OCI-LY1 (cell line): ENCODE measurements at regions not wholly inside any gene's neighbourhood (a gene's known extent, or its start where the extent isn't known, plus 50 kb on each side); places are given as distances from the start of the nearest gene placed in this dataset.

Source experiments
- H2AFZ ChIP-seq: fragments of 200-600 bp; sonication (generic), shearing (Covaris generic); 2 replicates; pipeline ENCODE4 v1.6.0; 2014; ENCODE audit warnings: antibody characterized with exemption, mild to moderate bottlenecking, low read length
- H3F3A ChIP-seq: fragments of 200-600 bp; sonication (generic), shearing (Covaris generic); 2 replicates; pipeline ENCODE4 v1.6.0; 2014; ENCODE audit warnings: mild to moderate bottlenecking, antibody characterized with exemption, low read length, moderate library complexity; ENCODE audit not compliant: insufficient read depth
- H3K27ac ChIP-seq: fragments of 200-600 bp; sonication (generic); 2 replicates; pipeline ENCODE4 v1.5.1; 2014; ENCODE audit warnings: low read length, mixed run types, mild to moderate bottlenecking, low read depth; ENCODE audit not compliant: poor library complexity, severe bottlenecking
- H3K27me3 ChIP-seq: fragments of 200-600 bp; sonication (generic); 2 replicates; pipeline ENCODE4 v1.6.0; 2014; ENCODE audit warnings: antibody characterized with exemption, mild to moderate bottlenecking, low read length, moderate library complexity; ENCODE audit not compliant: insufficient read depth
- H3K36me3 ChIP-seq: fragments of 200-600 bp; sonication (generic); 2 replicates; pipeline ENCODE4 v1.6.1; 2014; ENCODE audit warnings: mild to moderate bottlenecking, antibody characterized with exemption, low read length, moderate library complexity, mixed read lengths; ENCODE audit not compliant: insufficient read depth
- H3K4me1 ChIP-seq: fragments of 200-600 bp; sonication (generic); 2 replicates; pipeline ENCODE4 v1.5.1; 2014; ENCODE audit warnings: mild to moderate bottlenecking, low read length, moderate library complexity; ENCODE audit not compliant: insufficient read depth, severe bottlenecking
- H3K4me2 ChIP-seq: fragments of 200-600 bp; sonication (generic), shearing (Covaris generic); 2 replicates; pipeline ENCODE4 v1.6.1; 2014; ENCODE audit warnings: low read length
- H3K4me3 ChIP-seq: fragments of 200-600 bp; sonication (generic); 2 replicates; pipeline ENCODE4 v1.5.1; 2014; ENCODE audit warnings: low read length, low read depth, mild to moderate bottlenecking, mixed read lengths; ENCODE audit not compliant: poor library complexity, severe bottlenecking
- H3K79me2 ChIP-seq: fragments of 200-600 bp; shearing (Covaris generic); 2 replicates; pipeline ENCODE4 v1.6.1; 2016; ENCODE audit warnings: mixed run types, low read length, mixed read lengths; ENCODE audit not compliant: insufficient read depth
- H3K9ac ChIP-seq: fragments of 200-600 bp; sonication (generic), shearing (Covaris generic); 2 replicates; pipeline ENCODE4 v1.6.1; 2014; ENCODE audit warnings: mild to moderate bottlenecking, low read length, mixed read lengths
- H3K9me2 ChIP-seq: fragments of 200-600 bp; sonication (generic), shearing (Covaris generic); 2 replicates; pipeline ENCODE4 v1.6.1; 2014; ENCODE audit warnings: low read depth, mild to moderate bottlenecking, low read length, mixed read lengths
- H3K9me3 ChIP-seq: fragments of 200-600 bp; shearing (Covaris generic); 2 replicates; pipeline ENCODE4 v1.6.1; 2014; ENCODE audit warnings: low read length, mixed read lengths
- H4K20me1 ChIP-seq: fragments of 200-600 bp; sonication (generic), shearing (Covaris generic); 2 replicates; pipeline ENCODE4 v1.6.0; 2016; ENCODE audit warnings: mild to moderate bottlenecking, low read length; ENCODE audit not compliant: insufficient read depth
- CTCF ChIP-seq: fragments of 200-600 bp; sonication (generic), shearing (Covaris generic); IDR thresholded peaks from 2 replicates; pipeline ENCODE4 v1.5.1; 2017; ENCODE audit warnings: mild to moderate bottlenecking, antibody characterized with exemption, low read length, moderate library complexity, mixed read lengths
- EZH2 ChIP-seq: fragments of 200-600 bp; sonication (generic), shearing (Covaris generic); IDR thresholded peaks from 2 replicates; pipeline ENCODE4 v1.8.0; 2017; ENCODE audit warnings: borderline replicate concordance, mixed run types, mild to moderate bottlenecking, antibody characterized with exemption, low read length, moderate library complexity, mixed read lengths

GRCh38 chr3:102712896-102713295 lies 278.1 kb downstream of the ZPLD1 start:
- Histone ChIP-seq H3K9me2 (no peaks in the 10 kb centered on the region), H3K79me2 (no peaks in the 10 kb centered on the region), H3K4me2 (no peak overlapping the region), H2AFZ (no peak overlapping the region), H3K9ac (no peak overlapping the region), H3K27ac (no peak overlapping the region), H4K20me1 (no peaks in the 10 kb centered on the region), H3K27me3 (no peaks in the 10 kb centered on the region), H3K4me3 (no peak overlapping the region), H3K9me3 (no peaks in the 10 kb centered on the region), H3K36me3 (no peaks in the 10 kb centered on the region), H3K4me1 (no peaks in the 10 kb centered on the region), H3F3A (no peaks in the 10 kb centered on the region)
- TF ChIP-seq EZH2: no peak
- TF ChIP-seq CTCF: no peak

DNA sequence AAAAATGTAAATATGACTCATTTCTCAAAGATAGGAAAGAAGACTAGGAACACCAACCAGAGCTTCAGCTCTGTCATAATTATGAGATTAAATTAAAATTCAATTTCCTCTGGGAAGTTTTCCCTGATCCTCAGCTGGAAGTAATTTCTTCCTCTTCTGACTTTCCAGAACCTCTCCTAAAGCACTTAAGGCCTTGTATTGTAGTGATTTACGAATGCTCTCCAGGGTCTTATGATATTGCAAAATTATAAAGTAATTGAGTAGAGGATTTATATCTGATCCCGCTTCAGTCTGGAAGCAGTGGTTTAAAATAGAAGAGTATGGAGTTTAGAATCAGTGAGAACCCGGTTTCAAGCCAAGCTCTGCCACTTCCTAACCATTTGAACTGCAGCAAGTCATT lies 279.8 kb downstream of the ZPLD1 start:
- Histone ChIP-seq H3K79me2 (no peaks in the 10 kb centered on the region), H3K9me3 (no peaks in the 10 kb centered on the region), H3K27ac (no peak overlapping the region), H3K36me3 (no peaks in the 10 kb centered on the region), H2AFZ (no peak overlapping the region), H3F3A (no peaks in the 10 kb centered on the region), H3K27me3 (no peaks in the 10 kb centered on the region), H3K4me1 (no peaks in the 10 kb centered on the region), H3K4me3 (no peak overlapping the region), H3K9me2 (no peaks in the 10 kb centered on the region), H4K20me1 (no peaks in the 10 kb centered on the region), H3K4me2 (no peak overlapping the region), H3K9ac (no peak overlapping the region)
- no peak for TF ChIP-seq CTCF
- TF ChIP-seq EZH2: no peak

- Histone ChIP-seq H3K36me3 (no peaks in the 10 kb centered on the region), H2AFZ (no peak overlapping the region), H3K9me3 (no peaks in the 10 kb centered on the region), H3K9ac (no peak overlapping the region), H3F3A (no peaks in the 10 kb centered on the region), H3K27ac (no peak overlapping the region), H3K9me2 (no peaks in the 10 kb centered on the region), H3K79me2 (no peaks in the 10 kb centered on the region), H3K4me1 (no peaks in the 10 kb centered on the region), H3K4me2 (no peak overlapping the region), H3K4me3 (no peak overlapping the region), H4K20me1 (no peaks in the 10 kb centered on the region), H3K27me3 (no peaks in the 10 kb centered on the region)
- TF ChIP-seq EZH2 (no peak), CTCF (no peak)
Measured at GRCh38 chr3:102715030-102715697, 280.3 kb downstream of the ZPLD1 start.
